H1 (cell line): ENCODE measurements at regions not wholly inside any gene's neighbourhood (a gene's known extent, or its start where the extent isn't known, plus 50 kb on each side); places are given as distances from the start of the nearest gene placed in this dataset.

Experiments
- GABPA ChIP-seq: IDR thresholded peaks from 2 replicates; pipeline ENCODE4 v1.6.1; 2011; ENCODE audit warnings: mild to moderate bottlenecking, low read length, moderate library complexity, borderline replicate concordance; ENCODE audit not compliant: insufficient read depth
- NRF1 ChIP-seq: IDR thresholded peaks from 2 replicates; pipeline ENCODE4 v1.6.1; 2011; ENCODE audit warnings: mild to moderate bottlenecking, low read depth, low read length, improper control_type of control experiment
- SAP30 ChIP-seq: fragments of 300-600 bp; sonication (generic); IDR thresholded peaks from 2 replicates; pipeline ENCODE4 v1.7.1; 2012; ENCODE audit warnings: low read length, moderate library complexity, mild to moderate bottlenecking, inconsistent platforms; ENCODE audit not compliant: insufficient read depth, insufficient replicate concordance
- SIN3A ChIP-seq, 2 experiments: IDR thresholded peaks in 1 of 2; conservative IDR thresholded peaks in 1 of 2; 2 replicates each; pipeline ENCODE4 v1.6.1; 2011 to 2012; ENCODE audit warnings: low read length in 2 of 2, improper control_type of control experiment in 1 of 2, low read depth in 1 of 2, mild to moderate bottlenecking in 1 of 2
- TAF7 ChIP-seq: optimal IDR thresholded peaks from 2 replicates; pipeline ENCODE3; 2011; ENCODE audit warnings: low read depth, mild to moderate bottlenecking, inconsistent platforms, low read length, moderate library complexity, borderline replicate concordance
- TF ChIP-seq, protein P1 (sequence below): IDR thresholded peaks from 2 replicates; pipeline ENCODE4 v1.6.1; 2012; ENCODE audit warnings: inconsistent platforms
- TF ChIP-seq, protein P2 (sequence below): fragments of 300-600 bp; sonication (generic); IDR thresholded peaks from 2 replicates; pipeline ENCODE4 v1.7.1; 2012; ENCODE audit warnings: low read length, moderate library complexity, mild to moderate bottlenecking, inconsistent platforms; ENCODE audit not compliant: insufficient replicate concordance

DNA sequence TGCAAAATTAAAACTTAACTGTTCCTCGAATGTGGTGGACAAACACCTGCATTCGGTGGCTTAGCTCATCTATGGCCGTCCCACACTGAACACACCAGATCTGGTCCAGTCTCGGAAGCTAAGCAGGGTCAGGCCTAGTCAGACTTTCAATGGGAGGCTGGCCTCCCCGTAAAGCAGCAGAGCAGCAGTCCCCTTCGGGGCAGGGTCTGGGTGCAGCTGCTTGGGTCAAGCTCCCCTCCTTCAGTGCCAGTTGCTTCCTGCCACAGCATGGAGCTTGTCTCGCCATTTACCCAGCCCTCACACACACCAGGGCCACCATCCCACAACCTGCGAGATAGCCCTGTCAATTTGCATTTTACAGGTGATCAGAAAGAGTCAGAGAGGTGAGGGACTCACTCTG is 93.2 kb downstream of the TUBA3C start (continued):
- TF ChIP-seq, protein P1, sequence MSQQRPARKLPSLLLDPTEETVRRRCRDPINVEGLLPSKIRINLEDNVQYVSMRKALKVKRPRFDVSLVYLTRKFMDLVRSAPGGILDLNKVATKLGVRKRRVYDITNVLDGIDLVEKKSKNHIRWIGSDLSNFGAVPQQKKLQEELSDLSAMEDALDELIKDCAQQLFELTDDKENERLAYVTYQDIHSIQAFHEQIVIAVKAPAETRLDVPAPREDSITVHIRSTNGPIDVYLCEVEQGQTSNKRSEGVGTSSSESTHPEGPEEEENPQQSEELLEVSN = no peak
- TF ChIP-seq NRF1 = no peak
- TF ChIP-seq, protein P2, sequence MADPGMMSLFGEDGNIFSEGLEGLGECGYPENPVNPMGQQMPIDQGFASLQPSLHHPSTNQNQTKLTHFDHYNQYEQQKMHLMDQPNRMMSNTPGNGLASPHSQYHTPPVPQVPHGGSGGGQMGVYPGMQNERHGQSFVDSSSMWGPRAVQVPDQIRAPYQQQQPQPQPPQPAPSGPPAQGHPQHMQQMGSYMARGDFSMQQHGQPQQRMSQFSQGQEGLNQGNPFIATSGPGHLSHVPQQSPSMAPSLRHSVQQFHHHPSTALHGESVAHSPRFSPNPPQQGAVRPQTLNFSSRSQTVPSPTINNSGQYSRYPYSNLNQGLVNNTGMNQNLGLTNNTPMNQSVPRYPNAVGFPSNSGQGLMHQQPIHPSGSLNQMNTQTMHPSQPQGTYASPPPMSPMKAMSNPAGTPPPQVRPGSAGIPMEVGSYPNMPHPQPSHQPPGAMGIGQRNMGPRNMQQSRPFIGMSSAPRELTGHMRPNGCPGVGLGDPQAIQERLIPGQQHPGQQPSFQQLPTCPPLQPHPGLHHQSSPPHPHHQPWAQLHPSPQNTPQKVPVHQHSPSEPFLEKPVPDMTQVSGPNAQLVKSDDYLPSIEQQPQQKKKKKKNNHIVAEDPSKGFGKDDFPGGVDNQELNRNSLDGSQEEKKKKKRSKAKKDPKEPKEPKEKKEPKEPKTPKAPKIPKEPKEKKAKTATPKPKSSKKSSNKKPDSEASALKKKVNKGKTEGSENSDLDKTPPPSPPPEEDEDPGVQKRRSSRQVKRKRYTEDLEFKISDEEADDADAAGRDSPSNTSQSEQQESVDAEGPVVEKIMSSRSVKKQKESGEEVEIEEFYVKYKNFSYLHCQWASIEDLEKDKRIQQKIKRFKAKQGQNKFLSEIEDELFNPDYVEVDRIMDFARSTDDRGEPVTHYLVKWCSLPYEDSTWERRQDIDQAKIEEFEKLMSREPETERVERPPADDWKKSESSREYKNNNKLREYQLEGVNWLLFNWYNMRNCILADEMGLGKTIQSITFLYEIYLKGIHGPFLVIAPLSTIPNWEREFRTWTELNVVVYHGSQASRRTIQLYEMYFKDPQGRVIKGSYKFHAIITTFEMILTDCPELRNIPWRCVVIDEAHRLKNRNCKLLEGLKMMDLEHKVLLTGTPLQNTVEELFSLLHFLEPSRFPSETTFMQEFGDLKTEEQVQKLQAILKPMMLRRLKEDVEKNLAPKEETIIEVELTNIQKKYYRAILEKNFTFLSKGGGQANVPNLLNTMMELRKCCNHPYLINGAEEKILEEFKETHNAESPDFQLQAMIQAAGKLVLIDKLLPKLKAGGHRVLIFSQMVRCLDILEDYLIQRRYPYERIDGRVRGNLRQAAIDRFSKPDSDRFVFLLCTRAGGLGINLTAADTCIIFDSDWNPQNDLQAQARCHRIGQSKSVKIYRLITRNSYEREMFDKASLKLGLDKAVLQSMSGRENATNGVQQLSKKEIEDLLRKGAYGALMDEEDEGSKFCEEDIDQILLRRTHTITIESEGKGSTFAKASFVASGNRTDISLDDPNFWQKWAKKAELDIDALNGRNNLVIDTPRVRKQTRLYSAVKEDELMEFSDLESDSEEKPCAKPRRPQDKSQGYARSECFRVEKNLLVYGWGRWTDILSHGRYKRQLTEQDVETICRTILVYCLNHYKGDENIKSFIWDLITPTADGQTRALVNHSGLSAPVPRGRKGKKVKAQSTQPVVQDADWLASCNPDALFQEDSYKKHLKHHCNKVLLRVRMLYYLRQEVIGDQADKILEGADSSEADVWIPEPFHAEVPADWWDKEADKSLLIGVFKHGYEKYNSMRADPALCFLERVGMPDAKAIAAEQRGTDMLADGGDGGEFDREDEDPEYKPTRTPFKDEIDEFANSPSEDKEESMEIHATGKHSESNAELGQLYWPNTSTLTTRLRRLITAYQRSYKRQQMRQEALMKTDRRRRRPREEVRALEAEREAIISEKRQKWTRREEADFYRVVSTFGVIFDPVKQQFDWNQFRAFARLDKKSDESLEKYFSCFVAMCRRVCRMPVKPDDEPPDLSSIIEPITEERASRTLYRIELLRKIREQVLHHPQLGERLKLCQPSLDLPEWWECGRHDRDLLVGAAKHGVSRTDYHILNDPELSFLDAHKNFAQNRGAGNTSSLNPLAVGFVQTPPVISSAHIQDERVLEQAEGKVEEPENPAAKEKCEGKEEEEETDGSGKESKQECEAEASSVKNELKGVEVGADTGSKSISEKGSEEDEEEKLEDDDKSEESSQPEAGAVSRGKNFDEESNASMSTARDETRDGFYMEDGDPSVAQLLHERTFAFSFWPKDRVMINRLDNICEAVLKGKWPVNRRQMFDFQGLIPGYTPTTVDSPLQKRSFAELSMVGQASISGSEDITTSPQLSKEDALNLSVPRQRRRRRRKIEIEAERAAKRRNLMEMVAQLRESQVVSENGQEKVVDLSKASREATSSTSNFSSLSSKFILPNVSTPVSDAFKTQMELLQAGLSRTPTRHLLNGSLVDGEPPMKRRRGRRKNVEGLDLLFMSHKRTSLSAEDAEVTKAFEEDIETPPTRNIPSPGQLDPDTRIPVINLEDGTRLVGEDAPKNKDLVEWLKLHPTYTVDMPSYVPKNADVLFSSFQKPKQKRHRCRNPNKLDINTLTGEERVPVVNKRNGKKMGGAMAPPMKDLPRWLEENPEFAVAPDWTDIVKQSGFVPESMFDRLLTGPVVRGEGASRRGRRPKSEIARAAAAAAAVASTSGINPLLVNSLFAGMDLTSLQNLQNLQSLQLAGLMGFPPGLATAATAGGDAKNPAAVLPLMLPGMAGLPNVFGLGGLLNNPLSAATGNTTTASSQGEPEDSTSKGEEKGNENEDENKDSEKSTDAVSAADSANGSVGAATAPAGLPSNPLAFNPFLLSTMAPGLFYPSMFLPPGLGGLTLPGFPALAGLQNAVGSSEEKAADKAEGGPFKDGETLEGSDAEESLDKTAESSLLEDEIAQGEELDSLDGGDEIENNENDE = no peak
- TF ChIP-seq SAP30 = no peak
- TF ChIP-seq GABPA = no peak
- no peak for TF ChIP-seq SIN3A (conservative IDR thresholded peaks at IDR 0.05 in 1 of 2, IDR thresholded peaks at IDR 0.05 in 1 of 2; ENCODE audit: low read depth in 1 of 2, low read length in 2 of 2)
- TF ChIP-seq TAF7 = no peak
